Lung (tissue), 11 donors: ENCODE measurements at regions not wholly inside any gene's neighbourhood (a gene's known extent, or its start where the extent isn't known, plus 50 kb on each side); places are given as distances from the start of the nearest gene placed in this dataset.

Experiments
- ATAC-seq: fragments of 200-7000 bp; cut with Tn5 transposase; one replicate; pipeline ENCODE4 v1.9.1; 2020; ENCODE audit warnings: moderate number of reproducible peaks; ENCODE audit not compliant: insufficient read depth, low FRiP score
- DNase-seq, 3 donors: peaks; one replicate each; pipeline ENCODE4 v3.0.0-alpha.2; 2013 to 2017
- H3K27ac ChIP-seq, 2 donors: one replicate each; pipeline ENCODE4 v1.5.1; 2013; ENCODE audit warnings: mild to moderate bottlenecking in 2 of 2, moderate library complexity in 2 of 2, control low read depth in 1 of 2, inconsistent platforms in 1 of 2, low read depth in 1 of 2, low read length in 1 of 2
- H3K27me3 ChIP-seq, 3 donors: one replicate each; pipeline ENCODE4 v1.5.1; 2013; ENCODE audit warnings: low read length in 2 of 3; ENCODE audit not compliant: control insufficient read depth in 3 of 3, insufficient read depth in 3 of 3
- H3K36me3 ChIP-seq, 4 donors: one replicate each; pipeline ENCODE4 v1.5.1; 2013; ENCODE audit warnings: low read length in 4 of 4, mild to moderate bottlenecking in 1 of 4, moderate library complexity in 1 of 4; ENCODE audit not compliant: control insufficient read depth in 4 of 4, insufficient read depth in 4 of 4
- H3K4me1 ChIP-seq, 5 donors: one replicate each; pipeline ENCODE4 v1.5.1; 2013; ENCODE audit warnings: low read length in 5 of 5, mild to moderate bottlenecking in 2 of 5, moderate library complexity in 1 of 5; ENCODE audit not compliant: control insufficient read depth in 5 of 5, insufficient read depth in 5 of 5
- H3K4me3 ChIP-seq: one replicate; pipeline ENCODE4 v1.5.1; 2013; ENCODE audit warnings: mild to moderate bottlenecking, control low read depth, moderate library complexity
- H3K9ac ChIP-seq, 2 donors: one replicate each; pipeline ENCODE4 v1.5.1; 2013; ENCODE audit warnings: low read length in 2 of 2, control low read depth in 1 of 2; ENCODE audit not compliant: insufficient read depth in 1 of 2
- H3K9me3 ChIP-seq, 4 donors: one replicate each; pipeline ENCODE4 v1.5.1; 2013; ENCODE audit warnings: low read length in 3 of 4, mild to moderate bottlenecking in 1 of 4, moderate library complexity in 1 of 4; ENCODE audit not compliant: control insufficient read depth in 4 of 4, insufficient read depth in 3 of 4
- CTCF ChIP-seq: IDR thresholded peaks from 2 replicates; pipeline ENCODE4 v1.5.1; 2012; ENCODE audit warnings: mild to moderate bottlenecking; ENCODE audit errors: control extremely low read depth, extremely low read depth
- WGBS, 2 donors: extraction: QIAGEN DNeasy Blood & Tissue Kit; methylation state at CpG; one replicate each; pipeline ENCODE4 v1.1.7; 2013; 5-methylcytosine and 5-hydroxymethylcytosine counted together
- donor health status: control.
- donor health status: control.
- donor health status: Bipolar disorder and iron deficiency.
- donor health status: healthy.
- donor health status: DM: yes; HTN: yes; CAD: no.

- no peak overlapping the region for H3K4me3 ChIP-seq
- ATAC-seq (no peak), DNase-seq (no peak)
- TF ChIP-seq CTCF = no peak
- no peaks in the 10 kb centered on the region for H3K27me3 ChIP-seq
- no peaks in the 10 kb centered on the region for H3K4me1 ChIP-seq
- H3K36me3 ChIP-seq = no peaks in the 10 kb centered on the region
- H3K9ac ChIP-seq = no peak overlapping the region
- no peak overlapping the region for H3K27ac ChIP-seq
- peaks cover 0 to 3% (median 0%) of the 10 kb centered on the region in 4 donors for H3K9me3 ChIP-seq
Observed at GRCh38 chr3:145522179-145522578, 638.8 kb downstream of the PLOD2 start.

- H3K9ac ChIP-seq = no peak overlapping the region
- no peak for ATAC-seq
- TF ChIP-seq CTCF = no peak
Observed at GRCh38 chr3:145522893-145523651, 637.9 kb downstream of the PLOD2 start.

GRCh38 chr3:145531548-145531947 is 629.4 kb downstream of the PLOD2 start:
- DNase-seq = no peak
- 75 to 76% methylated on average over 1 of the region's 1 CpG for WGBS, 2 donors
- Histone ChIP-seq H3K27ac (peak overlapping the region in 1 of 2 donors; percentile 53), H3K9me3 (no peaks in the 10 kb centered on the region), H3K9ac (no peak overlapping the region), H3K4me3 (no peak overlapping the region), H3K36me3 (no peaks in the 10 kb centered on the region), H3K27me3 (no peaks in the 10 kb centered on the region), H3K4me1 (no peaks in the 10 kb centered on the region)
- ATAC-seq = no peak
- no peak for TF ChIP-seq CTCF

More at GRCh38 chr3:145522893-145523651, 637.9 kb downstream of the PLOD2 start:
- Histone ChIP-seq H3K27me3 (no peaks in the 10 kb centered on the region), H3K9me3 (peaks cover 0 to 3% (median 0%) of the 10 kb centered on the region in 4 donors), H3K36me3 (no peaks in the 10 kb centered on the region), H3K27ac (no peak overlapping the region), H3K4me3 (no peak overlapping the region), H3K4me1 (no peaks in the 10 kb centered on the region)
- no peak for DNase-seq
- 86 to 93% methylated on average over 4 of the region's 4 CpGs for WGBS, 2 donors

- 73 to 91% methylated on average over 1 of the region's 1 CpG for WGBS, 2 donors
- no peak for TF ChIP-seq CTCF
- Histone ChIP-seq H3K27me3 (no peaks in the 10 kb centered on the region), H3K4me3 (no peak overlapping the region), H3K36me3 (no peaks in the 10 kb centered on the region), H3K4me1 (no peaks in the 10 kb centered on the region), H3K27ac (no peak overlapping the region), H3K9me3 (no peaks in the 10 kb centered on the region), H3K9ac (no peak overlapping the region)
- DNase-seq = peak in 2 of 3 donors; percentile 59 to 79
- no peak for ATAC-seq
Observed at GRCh38 chr3:145533696-145534095, 627.3 kb downstream of the PLOD2 start.
